Brain pericyte (primary cell): ENCODE measurements at regions not wholly inside any gene's neighbourhood (a gene's known extent, or its start where the extent isn't known, plus 50 kb on each side); places are given as distances from the start of the nearest gene placed in this dataset.

Experiments used
- DNase-seq: peaks from one replicate; pipeline ENCODE4 v3.0.0-alpha.2; 2012; ENCODE audit warnings: low read depth, low spot score

GRCh38 chr2:150783896-150784295 is 296.4 kb upstream of the RND3 start:
- DNase-seq = no peak

- no peak for DNase-seq
Observed at GRCh38 chr2:150783015-150783414, 295.5 kb upstream of the RND3 start.

- no peak for DNase-seq
Observed at GRCh38 chr2:150782613-150783012, 295.1 kb upstream of the RND3 start.

- DNase-seq = no peak
Observed at GRCh38 chr2:150781142-150781541, 293.7 kb upstream of the RND3 start.

GRCh38 chr2:150778828-150779227 is 291.4 kb upstream of the RND3 start:
- no peak for DNase-seq

- no peak for DNase-seq
Observed at GRCh38 chr2:150769421-150769820, 282.0 kb upstream of the RND3 start.

- DNase-seq = no peak
Observed at GRCh38 chr2:150767991-150768746, 280.7 kb upstream of the RND3 start.

- DNase-seq = no peak
Observed at GRCh38 chr2:150762571-150762970, 275.1 kb upstream of the RND3 start.

- no peak for DNase-seq
Observed at GRCh38 chr2:150759531-150759930, 272.1 kb upstream of the RND3 start.

- DNase-seq = no peak
Observed at GRCh38 chr2:150759106-150759505, 271.6 kb upstream of the RND3 start.

- no peak for DNase-seq
Observed at GRCh38 chr2:150752229-150752628, 264.8 kb upstream of the RND3 start.

- DNase-seq = no peak
Observed at GRCh38 chr2:150750720-150751119, 263.3 kb upstream of the RND3 start.

GRCh38 chr2:150742094-150742493 is 254.6 kb upstream of the RND3 start:
- no peak for DNase-seq

GRCh38 chr2:150735894-150736498 is 248.5 kb upstream of the RND3 start:
- DNase-seq = no peak

GRCh38 chr2:150733051-150733618 is 245.7 kb upstream of the RND3 start:
- DNase-seq = no peak

GRCh38 chr2:150732491-150732890 is 245.0 kb upstream of the RND3 start:
- DNase-seq = no peak

GRCh38 chr2:150732064-150732463 is 244.6 kb upstream of the RND3 start:
- no peak for DNase-seq

GRCh38 chr2:150729495-150729955 is 242.1 kb upstream of the RND3 start:
- no peak for DNase-seq

GRCh38 chr2:150718280-150718679 is 230.8 kb upstream of the RND3 start:
- no peak for DNase-seq

GRCh38 chr2:150716186-150716585 is 228.7 kb upstream of the RND3 start:
- DNase-seq = no peak

- no peak for DNase-seq
Observed at GRCh38 chr2:150715501-150715900, 228.0 kb upstream of the RND3 start.

- no peak for DNase-seq
Observed at GRCh38 chr2:150710916-150711315, 223.4 kb upstream of the RND3 start.

GRCh38 chr2:150710041-150710440 is 222.6 kb upstream of the RND3 start:
- DNase-seq = no peak
